ENCODE measurements at regions not wholly inside any gene's neighbourhood (a gene's known extent, or its start where the extent isn't known, plus 50 kb on each side); places are given as distances from the start of the nearest gene placed in this dataset.

- ChIA-PET CTCF (no interaction called here), POLR2A (no interaction called here)
- DNase-seq (ENCODE audit: low read depth, low spot score) (no peak), FAIRE-seq (no peak)
- Histone ChIP-seq H3K9me1 (replicated peaks; ENCODE audit: control insufficient read depth, extremely low read depth, insufficient read depth, low read length) (no peaks in the 10 kb centered on the region), H3K79me2 (ENCODE audit: control insufficient read depth, insufficient read depth, low read length) (no peaks in the 10 kb centered on the region), H3K36me3 (ENCODE audit: control insufficient read depth in 2 of 2, extremely low read depth in 1 of 2, insufficient read depth in 2 of 2, low read length in 2 of 2) (no peaks in the 10 kb centered on the region), H3K4me3 (replicated peaks in 1 of 3; ENCODE audit: insufficient read depth in 1 of 3, low read depth in 1 of 3, low read length in 3 of 3) (no peak overlapping the region), H3K4me2 (ENCODE audit: insufficient read depth, low read length) (no peak overlapping the region), H3K9ac (replicated peaks; ENCODE audit: extremely low read depth, insufficient read depth, low read length) (no peak overlapping the region), H3K27me3 (ENCODE audit: control insufficient read depth in 2 of 2, insufficient read depth in 2 of 2, low read length in 2 of 2) (no peaks in the 10 kb centered on the region), H2AFZ (ENCODE audit: low read depth, low read length) (no peak overlapping the region), H3K4me1 (ENCODE audit: control insufficient read depth, extremely low read depth, insufficient read depth, low read length) (peaks cover 3% of the 10 kb centered on the region), H3K27ac (ENCODE audit: insufficient read depth, low read depth, low read length) (no peak overlapping the region), H4K20me1 (replicated peaks; ENCODE audit: control insufficient read depth, extremely low read depth, insufficient read depth, low read length) (no peaks in the 10 kb centered on the region), H3K9me3 (replicated peaks; ENCODE audit: control insufficient read depth, insufficient read depth, low read length) (no peaks in the 10 kb centered on the region)
- TF ChIP-seq POLR2AphosphoS5 (IDR thresholded peaks at IDR 0.05; ENCODE audit: insufficient read depth, low read depth, low read length), result no peak
- TF ChIP-seq POLR2A (IDR thresholded peaks at IDR 0.05; ENCODE audit: low read depth, low read length), result no peak
- dilution Hi-C loops (cut with MboI; ENCODE audit: extremely low pct_ligation_motif_present, low sequenced_read_pairs), result no loop called here
- BruUV-seq (replicated peaks), result no TSS peak
- intact Hi-C loops (cut with micrococcal nuclease), result no loop called here
These were observed 406.1 kb downstream of the MAFB start for GRCh38 chr20:40282941-40283340.

GRCh38 chr20:40282541-40282940, 406.5 kb downstream of the MAFB start:
- Histone ChIP-seq H3K79me2 (ENCODE audit: control insufficient read depth, insufficient read depth, low read length) (no peaks in the 10 kb centered on the region), H2AFZ (ENCODE audit: low read depth, low read length) (no peak overlapping the region), H3K4me3 (replicated peaks in 1 of 3; ENCODE audit: insufficient read depth in 1 of 3, low read depth in 1 of 3, low read length in 3 of 3) (no peak overlapping the region), H3K36me3 (ENCODE audit: control insufficient read depth in 2 of 2, extremely low read depth in 1 of 2, insufficient read depth in 2 of 2, low read length in 2 of 2) (no peaks in the 10 kb centered on the region), H3K4me2 (ENCODE audit: insufficient read depth, low read length) (no peak overlapping the region), H3K4me1 (ENCODE audit: control insufficient read depth, extremely low read depth, insufficient read depth, low read length) (peaks cover 3% of the 10 kb centered on the region), H3K9me3 (replicated peaks; ENCODE audit: control insufficient read depth, insufficient read depth, low read length) (no peaks in the 10 kb centered on the region), H3K27ac (ENCODE audit: insufficient read depth, low read depth, low read length) (no peak overlapping the region), H3K9ac (replicated peaks; ENCODE audit: extremely low read depth, insufficient read depth, low read length) (no peak overlapping the region), H4K20me1 (replicated peaks; ENCODE audit: control insufficient read depth, extremely low read depth, insufficient read depth, low read length) (no peaks in the 10 kb centered on the region), H3K9me1 (replicated peaks; ENCODE audit: control insufficient read depth, extremely low read depth, insufficient read depth, low read length) (no peaks in the 10 kb centered on the region), H3K27me3 (ENCODE audit: control insufficient read depth in 2 of 2, insufficient read depth in 2 of 2, low read length in 2 of 2) (no peaks in the 10 kb centered on the region)
- FAIRE-seq, result no peak
- DNase-seq (ENCODE audit: low read depth, low spot score), result no peak
- CTCF ChIA-PET, result no interaction called here
- POLR2A ChIA-PET, result no interaction called here
- TF ChIP-seq GATA2 (IDR thresholded peaks at IDR 0.05; ENCODE audit: insufficient read depth, insufficient read length, low read depth, low read length), result no peak
- no peak for TF ChIP-seq MYC (IDR thresholded peaks at IDR 0.05; ENCODE audit: low read depth, low read length)
- TF ChIP-seq MAX (IDR thresholded peaks at IDR 0.05; ENCODE audit: insufficient read depth, insufficient read length), result no peak
- TF ChIP-seq POLR2A (IDR thresholded peaks at IDR 0.05; ENCODE audit: low read depth, low read length), result no peak
- no peak for TF ChIP-seq FOS (IDR thresholded peaks at IDR 0.05; ENCODE audit: borderline replicate concordance, insufficient read depth, low read length)
- no peak for TF ChIP-seq EZH2 (IDR thresholded peaks at IDR 0.05; ENCODE audit: borderline replicate concordance, low read depth, low read length, severe bottlenecking)
- TF ChIP-seq JUN (IDR thresholded peaks at IDR 0.05; ENCODE audit: borderline replicate concordance, insufficient read depth, insufficient read length, low read depth), result no peak
- TF ChIP-seq POLR2AphosphoS5 (IDR thresholded peaks at IDR 0.05; ENCODE audit: insufficient read depth, low read depth, low read length), result no peak
- no peak for TF ChIP-seq CTCF (IDR thresholded peaks at IDR 0.05; ENCODE audit: extremely low read depth in 1 of 2, insufficient read depth in 1 of 2, low read depth in 1 of 2, low read length in 2 of 2)
- intact Hi-C loops (cut with micrococcal nuclease) (no loop called here), dilution Hi-C loops (cut with MboI; ENCODE audit: extremely low pct_ligation_motif_present, low sequenced_read_pairs) (no loop called here)
- no TSS peak for BruUV-seq (replicated peaks)
